HUES48 (cell line): ENCODE measurements at regions not wholly inside any gene's neighbourhood (a gene's known extent, or its start where the extent isn't known, plus 50 kb on each side); places are given as distances from the start of the nearest gene placed in this dataset.
"Not testable (repeated sequence)": the region's sequence is repeated elsewhere in the genome, so short reads cannot be mapped to it uniquely, and the experiment has no call there.

Experiments used
- H3K27ac ChIP-seq: one replicate; pipeline ENCODE4 v1.7.0; 2013; ENCODE audit warnings: low read depth, low read length, inconsistent platforms
- H3K27me3 ChIP-seq: 2 replicates; pipeline ENCODE4 v1.6.1; 2013; ENCODE audit warnings: mild to moderate bottlenecking, low read length; ENCODE audit not compliant: control insufficient read depth, insufficient read depth
- H3K36me3 ChIP-seq: 2 replicates; pipeline ENCODE4 v1.6.1; 2013; ENCODE audit warnings: low read length; ENCODE audit not compliant: control insufficient read depth, insufficient read depth
- H3K4me1 ChIP-seq: 2 replicates; pipeline ENCODE4 v1.6.1; 2013; ENCODE audit warnings: mild to moderate bottlenecking, low read length; ENCODE audit not compliant: control insufficient read depth, insufficient read depth
- H3K4me3 ChIP-seq: 2 replicates; pipeline ENCODE4 v1.5.1; 2013; ENCODE audit warnings: mild to moderate bottlenecking, low read depth, low read length
- H3K9ac ChIP-seq: 2 replicates; pipeline ENCODE4 v1.6.1; 2013; ENCODE audit warnings: mild to moderate bottlenecking, low read depth, low read length, moderate library complexity
- H3K9me3 ChIP-seq: 2 replicates; pipeline ENCODE4 v1.6.1; 2013; ENCODE audit warnings: low read length; ENCODE audit not compliant: control insufficient read depth, insufficient read depth

DNA sequence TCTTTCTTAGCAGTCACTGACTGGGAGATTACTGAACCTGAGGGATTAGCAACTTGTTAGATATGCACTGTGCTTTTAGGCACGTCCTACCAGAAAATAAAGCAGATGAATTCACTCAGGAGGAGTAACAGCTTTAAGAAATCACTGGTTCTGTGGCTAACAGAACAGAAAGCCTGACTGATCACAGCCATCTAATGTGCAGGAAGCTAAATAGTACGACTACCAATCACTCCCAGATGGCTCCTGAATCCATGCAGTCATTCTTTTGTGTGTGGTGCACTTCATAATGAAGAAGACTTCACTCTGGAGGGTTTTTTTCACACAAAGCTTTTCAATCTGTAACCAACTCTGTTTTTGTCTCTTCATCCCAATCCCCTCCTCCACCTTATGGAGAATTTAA is 305.3 kb upstream of the INTU start:
- H3K36me3 ChIP-seq: no peaks in the 10 kb centered on the region
- H3K9ac ChIP-seq: no peak overlapping the region
- H3K9me3 ChIP-seq: peaks cover 31% of the 10 kb centered on the region
- H3K4me3 ChIP-seq: no peak overlapping the region
- no peak overlapping the region for H3K27ac ChIP-seq
- H3K4me1 ChIP-seq: no peaks in the 10 kb centered on the region
- H3K27me3 ChIP-seq: no peaks in the 10 kb centered on the region

GRCh38 chr4:127335073-127335620 is 297.6 kb upstream of the INTU start:
- Histone ChIP-seq H3K4me3 (no peak overlapping the region), H3K27me3 (no peaks in the 10 kb centered on the region), H3K9ac (no peak overlapping the region), H3K4me1 (no peaks in the 10 kb centered on the region), H3K27ac (no peak overlapping the region), H3K36me3 (no peaks in the 10 kb centered on the region), H3K9me3 (no peaks in the 10 kb centered on the region)

GRCh38 chr4:127335732-127336131 is 297.0 kb upstream of the INTU start:
- Histone ChIP-seq H3K27ac (no peak overlapping the region), H3K9ac (no peak overlapping the region), H3K4me1 (no peaks in the 10 kb centered on the region), H3K9me3 (no peaks in the 10 kb centered on the region), H3K27me3 (no peaks in the 10 kb centered on the region), H3K4me3 (no peak overlapping the region), H3K36me3 (no peaks in the 10 kb centered on the region)

DNA sequence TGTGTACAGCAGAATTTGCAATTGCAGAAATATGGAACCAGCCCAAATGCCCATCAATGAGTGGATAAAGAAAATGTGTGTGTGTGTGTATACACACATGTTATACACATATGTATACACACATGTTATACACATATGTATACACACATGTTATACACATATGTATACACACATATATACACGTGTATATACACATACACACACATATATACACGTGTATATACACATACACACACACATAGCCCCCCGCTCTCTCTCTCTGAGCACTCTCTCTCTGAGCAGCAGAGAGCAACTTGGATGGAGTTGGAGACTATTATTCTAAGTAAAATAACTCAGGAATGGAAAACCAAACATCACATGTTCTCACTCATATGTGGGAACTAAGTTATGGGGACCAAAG is 289.6 kb upstream of the INTU start:
- not testable (repeated sequence) for H3K9ac ChIP-seq, H3K4me3 ChIP-seq, H3K36me3 ChIP-seq, H3K27ac ChIP-seq, H3K9me3 ChIP-seq, H3K27me3 ChIP-seq, H3K4me1 ChIP-seq

GRCh38 chr4:127344071-127344470 is 288.7 kb upstream of the INTU start:
- H3K27ac ChIP-seq: no peak overlapping the region
- H3K9ac ChIP-seq: no peak overlapping the region
- H3K4me3 ChIP-seq: no peak overlapping the region
- no peaks in the 10 kb centered on the region for H3K36me3 ChIP-seq
- H3K27me3 ChIP-seq: no peaks in the 10 kb centered on the region
- H3K9me3 ChIP-seq: no peaks in the 10 kb centered on the region
- H3K4me1 ChIP-seq: no peaks in the 10 kb centered on the region

- Histone ChIP-seq H3K9ac (no peak overlapping the region), H3K9me3 (no peaks in the 10 kb centered on the region), H3K4me3 (no peak overlapping the region), H3K27me3 (no peaks in the 10 kb centered on the region), H3K27ac (no peak overlapping the region), H3K36me3 (no peaks in the 10 kb centered on the region), H3K4me1 (no peaks in the 10 kb centered on the region)
Observed at GRCh38 chr4:127347936-127348335, 284.8 kb upstream of the INTU start.

DNA sequence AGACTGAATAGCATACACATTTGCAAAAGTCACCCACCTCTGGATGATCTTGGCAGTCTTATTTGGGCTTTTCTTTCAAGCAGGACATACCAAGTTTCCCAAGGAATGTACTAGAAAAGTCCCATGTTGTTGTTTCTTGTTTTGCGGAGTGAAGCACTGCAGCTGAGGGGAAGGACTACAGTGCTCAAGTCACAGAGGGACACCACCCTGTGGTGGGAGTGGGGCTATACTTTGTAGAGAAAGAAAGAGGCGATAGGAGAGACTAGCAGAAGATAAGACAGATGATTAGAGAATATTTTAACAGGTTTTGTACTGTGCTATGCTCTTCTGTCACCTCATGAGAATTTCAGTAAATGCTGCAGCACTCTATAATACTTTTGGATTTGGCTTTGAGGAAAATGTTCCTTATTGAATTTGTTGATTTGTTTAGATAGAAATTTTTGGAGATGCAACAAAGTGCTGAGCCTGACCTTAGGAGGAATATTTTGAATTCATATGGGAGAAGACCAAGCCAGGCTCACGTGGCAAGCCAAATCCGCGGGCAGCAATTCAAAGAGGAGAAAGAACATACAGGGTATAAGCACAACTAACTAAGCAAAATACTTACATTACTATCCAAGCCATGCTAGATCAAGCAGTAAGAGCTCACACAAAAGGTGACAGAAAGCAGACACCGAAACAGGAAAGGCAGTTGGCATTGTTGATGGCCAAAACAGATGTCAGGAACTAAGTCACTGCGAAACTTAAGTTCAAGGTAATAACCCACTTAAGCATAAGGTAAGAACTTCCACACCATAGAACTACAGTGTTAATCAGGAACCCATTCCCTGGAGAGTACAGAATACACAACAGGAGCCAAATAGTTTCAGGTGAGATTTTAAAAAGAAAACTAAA is 280.3 kb upstream of the INTU start:
- Histone ChIP-seq H3K27me3 (no peaks in the 10 kb centered on the region), H3K27ac (no peak overlapping the region), H3K9me3 (no peaks in the 10 kb centered on the region), H3K4me3 (no peak overlapping the region), H3K36me3 (no peaks in the 10 kb centered on the region), H3K4me1 (no peaks in the 10 kb centered on the region), H3K9ac (no peak overlapping the region)

DNA sequence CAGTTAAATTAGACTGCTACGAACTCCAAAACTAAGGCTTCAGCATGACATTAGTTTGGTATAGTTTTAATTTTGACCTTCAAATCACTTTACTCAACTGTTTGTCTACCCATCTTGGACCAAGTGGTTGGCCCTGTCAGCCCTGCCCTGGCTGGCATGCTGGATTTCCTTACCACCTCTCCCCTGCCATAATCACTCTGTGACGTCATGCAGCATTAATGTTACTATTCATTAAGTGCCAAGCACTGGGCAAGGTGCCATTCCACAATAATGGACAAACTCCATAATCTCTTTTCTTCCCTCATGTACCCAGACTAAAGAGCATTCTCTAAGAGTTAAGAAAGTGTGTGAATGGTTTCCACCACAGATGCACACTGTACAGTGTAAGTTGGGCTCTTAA is 277.0 kb upstream of the INTU start:
- Histone ChIP-seq H3K27ac (no peak overlapping the region), H3K36me3 (no peaks in the 10 kb centered on the region), H3K4me1 (no peaks in the 10 kb centered on the region), H3K4me3 (no peak overlapping the region), H3K9ac (no peak overlapping the region), H3K9me3 (no peaks in the 10 kb centered on the region), H3K27me3 (no peaks in the 10 kb centered on the region)

- Histone ChIP-seq H3K27ac (no peak overlapping the region), H3K36me3 (no peaks in the 10 kb centered on the region), H3K9me3 (no peaks in the 10 kb centered on the region), H3K4me3 (no peak overlapping the region), H3K27me3 (no peaks in the 10 kb centered on the region), H3K9ac (no peak overlapping the region), H3K4me1 (no peaks in the 10 kb centered on the region)
Observed at GRCh38 chr4:127357765-127358164, 275.0 kb upstream of the INTU start.

DNA sequence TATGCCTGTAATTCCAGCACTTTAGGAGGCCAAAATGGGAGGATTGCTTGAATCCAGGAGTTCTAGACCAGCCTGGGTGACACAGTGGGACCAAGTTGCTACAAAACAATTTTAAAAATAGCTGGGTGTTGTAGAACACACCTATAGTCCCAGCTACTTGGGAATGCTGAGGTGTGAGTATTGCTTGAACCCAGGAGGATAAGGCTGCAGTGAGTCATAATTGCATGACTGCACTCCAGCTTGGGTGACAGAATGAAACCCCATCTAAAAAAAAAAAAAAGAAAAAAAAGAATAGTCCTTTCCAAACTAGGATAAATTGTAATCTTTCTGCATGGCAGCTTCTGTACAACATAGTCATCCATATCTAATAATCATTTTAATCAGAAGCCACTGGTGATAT is 270.1 kb upstream of the INTU start:
- Histone ChIP-seq H3K9me3 (no peaks in the 10 kb centered on the region), H3K4me3 (no peak overlapping the region), H3K27ac (no peak overlapping the region), H3K36me3 (no peaks in the 10 kb centered on the region), H3K9ac (no peak overlapping the region), H3K27me3 (no peaks in the 10 kb centered on the region), H3K4me1 (no peaks in the 10 kb centered on the region)

GRCh38 chr4:127364397-127364796 is 268.4 kb upstream of the INTU start:
- H3K9me3 ChIP-seq: no peaks in the 10 kb centered on the region
- H3K36me3 ChIP-seq: no peaks in the 10 kb centered on the region
- no peaks in the 10 kb centered on the region for H3K27me3 ChIP-seq
- H3K4me3 ChIP-seq: no peak overlapping the region
- no peak overlapping the region for H3K9ac ChIP-seq
- no peak overlapping the region for H3K27ac ChIP-seq
- H3K4me1 ChIP-seq: no peaks in the 10 kb centered on the region
